IMR-90 (cell line): ENCODE measurements at regions not wholly inside any gene's neighbourhood (a gene's known extent, or its start where the extent isn't known, plus 50 kb on each side); places are given as distances from the start of the nearest gene placed in this dataset.

Experiments used
- ATAC-seq: fragments of 200-7000 bp; cut with Tn5 transposase; 2 replicates; pipeline ENCODE4 v1.9.1; 2020; ENCODE audit warnings: low read depth, mild to moderate bottlenecking, moderate library complexity
- BruUV-seq: library from RNA; stranded (reverse); fragments of 400-500 nt; replicated peaks from 2 replicates; lab custom pipeline; 2021; lab: Mats Ljungman, UMichigan
- CTCF ChIA-PET: fragments of 300-600 bp; formaldehyde crosslinking; extraction: SDS; loops from one replicate; lab custom pipeline; 2021; ENCODE audit warnings: antibody characterized with exemption; lab: Yijun Ruan, JAX
- POLR2A ChIA-PET: fragments of 300-600 bp; sonication (Branson Sonifier 250); formaldehyde crosslinking; loops from one replicate; lab custom pipeline; 2022; ENCODE audit warnings: antibody characterized with exemption; ENCODE audit not compliant: unreplicated experiment; lab: Charles Lee
- DNase-seq: peaks from one replicate; pipeline ENCODE4 v3.0.0; 2013
- H2AFZ ChIP-seq: replicated peaks from 2 replicates; pipeline ENCODE3; 2013; ENCODE audit warnings: low read length, mild to moderate bottlenecking; ENCODE audit not compliant: poor library complexity
- H2AK5ac ChIP-seq: 2 replicates; pipeline ENCODE4 v1.6.1; 2013; ENCODE audit warnings: low read depth, low read length, inconsistent platforms
- H2AK9ac ChIP-seq: replicated peaks from 2 replicates; pipeline ENCODE3; 2013; ENCODE audit warnings: mild to moderate bottlenecking, low read depth, low read length, moderate library complexity; ENCODE audit not compliant: poor library complexity
- H2BK120ac ChIP-seq: 2 replicates; pipeline ENCODE4 v1.6.1; 2013; ENCODE audit warnings: low read depth, low read length, inconsistent platforms
- H2BK15ac ChIP-seq: 3 replicates; pipeline ENCODE4 v1.6.1; 2013; ENCODE audit warnings: low read depth, low read length, inconsistent platforms
- H2BK20ac ChIP-seq: 2 replicates; pipeline ENCODE4 v1.6.1; 2013; ENCODE audit warnings: low read depth, mild to moderate bottlenecking, inconsistent platforms, low read length, moderate library complexity
- H2BK5ac ChIP-seq: 2 replicates; pipeline ENCODE4 v1.6.1; 2013; ENCODE audit warnings: mild to moderate bottlenecking, low read depth, low read length, inconsistent platforms; ENCODE audit not compliant: poor library complexity, severe bottlenecking
- H3K14ac ChIP-seq: replicated peaks from 2 replicates; pipeline ENCODE4 v1.6.1; 2013; ENCODE audit warnings: low read depth, low read length, inconsistent platforms
- H3K18ac ChIP-seq: 2 replicates; pipeline ENCODE4 v1.6.1; 2013; ENCODE audit warnings: low read depth, low read length, control low read depth
- H3K23ac ChIP-seq: 2 replicates; pipeline ENCODE4 v1.6.1; 2013; ENCODE audit warnings: low read depth, low read length, inconsistent platforms
- H3K27ac ChIP-seq: 2 replicates; pipeline ENCODE4 v1.5.1; 2013; ENCODE audit warnings: mild to moderate bottlenecking, control low read depth, low read length; ENCODE audit not compliant: insufficient read depth
- H3K27me3 ChIP-seq: 2 replicates; pipeline ENCODE4 v1.6.1; 2013; ENCODE audit warnings: low read length; ENCODE audit not compliant: control insufficient read depth, insufficient read depth
- H3K36me3 ChIP-seq: 2 replicates; pipeline ENCODE4 v1.6.1; 2013; ENCODE audit warnings: low read length, mixed read lengths; ENCODE audit not compliant: control insufficient read depth, insufficient read depth
- H3K4ac ChIP-seq: 2 replicates; pipeline ENCODE4 v1.6.1; 2013; ENCODE audit warnings: low read depth, low read length, inconsistent platforms
- H3K4me1 ChIP-seq: 2 replicates; pipeline ENCODE4 v1.6.1; 2013; ENCODE audit warnings: low read length, mixed read lengths; ENCODE audit not compliant: control insufficient read depth, insufficient read depth
- H3K4me2 ChIP-seq: 2 replicates; pipeline ENCODE4 v1.6.1; 2013; ENCODE audit warnings: low read depth, mild to moderate bottlenecking, control low read depth, low read length, moderate library complexity
- H3K4me3 ChIP-seq: 2 replicates; pipeline ENCODE4 v1.5.1; 2013; ENCODE audit warnings: low read depth, mild to moderate bottlenecking, control low read depth, low read length, moderate library complexity; ENCODE audit not compliant: insufficient read depth
- H3K56ac ChIP-seq: 2 replicates; pipeline ENCODE4 v1.6.1; 2013; ENCODE audit warnings: low read length, inconsistent platforms; ENCODE audit not compliant: insufficient read depth; ENCODE audit errors: extremely low read depth
- H3K79me1 ChIP-seq, 2 experiments: 2 replicates each; pipeline ENCODE4 v1.6.1; 2013; ENCODE audit warnings: low read length in 2 of 2, inconsistent platforms in 1 of 2, low read depth in 1 of 2
- H3K9ac ChIP-seq: 2 replicates; pipeline ENCODE4 v1.6.1; 2013; ENCODE audit warnings: low read depth, low read length, control low read depth
- H3K9me1 ChIP-seq: 2 replicates; pipeline ENCODE4 v1.6.1; 2013; ENCODE audit warnings: low read length, inconsistent platforms; ENCODE audit not compliant: insufficient read depth
- H3K9me3 ChIP-seq: 2 replicates; pipeline ENCODE4 v1.6.1; 2013; ENCODE audit warnings: low read length; ENCODE audit not compliant: control insufficient read depth, insufficient read depth
- H4K20me1 ChIP-seq: 2 replicates; pipeline ENCODE4 v1.6.1; 2013; ENCODE audit warnings: low read length, inconsistent platforms; ENCODE audit not compliant: insufficient read depth
- H4K5ac ChIP-seq: 2 replicates; pipeline ENCODE4 v1.6.1; 2013; ENCODE audit warnings: mild to moderate bottlenecking, low read depth, low read length, control low read depth
- H4K8ac ChIP-seq, 2 experiments: 2 replicates each; pipeline ENCODE4 v1.6.1; 2013; ENCODE audit warnings: low read depth in 2 of 2, low read length in 2 of 2, control low read depth in 1 of 2, inconsistent platforms in 1 of 2
- H4K91ac ChIP-seq: 2 replicates; pipeline ENCODE4 v1.6.1; 2013; ENCODE audit warnings: low read depth, low read length, inconsistent platforms; ENCODE audit not compliant: insufficient read depth
- BHLHE40 ChIP-seq: fragments of 150-350 bp; IDR thresholded peaks from 2 replicates; pipeline ENCODE4 v1.6.1; 2016; ENCODE audit warnings: mild to moderate bottlenecking, low read depth, low read length
- CHD1 ChIP-seq: IDR thresholded peaks from 2 replicates; pipeline ENCODE4 v1.6.1; 2012; ENCODE audit warnings: low read depth, low read length, improper control_type of control experiment
- MAFK ChIP-seq: IDR thresholded peaks from 2 replicates; pipeline ENCODE4 v1.6.1; 2012; ENCODE audit warnings: low read depth, low read length, improper control_type of control experiment
- MAZ ChIP-seq: IDR thresholded peaks from 2 replicates; pipeline ENCODE4 v1.6.1; 2012; ENCODE audit warnings: low read depth, mild to moderate bottlenecking, low read length, improper control_type of control experiment, moderate library complexity, borderline replicate concordance
- MXI1 ChIP-seq: IDR thresholded peaks from 2 replicates; pipeline ENCODE4 v1.6.1; 2012; ENCODE audit warnings: low read depth, mild to moderate bottlenecking, low read length, moderate library complexity, borderline replicate concordance
- NFE2L2 ChIP-seq: fragments of 150-350 bp; IDR thresholded peaks from 2 replicates; pipeline ENCODE4 v1.6.1; 2016; ENCODE audit warnings: low read depth, mild to moderate bottlenecking, low read length
- POLR2A ChIP-seq: IDR thresholded peaks from 2 replicates; pipeline ENCODE4 v1.6.1; 2012; ENCODE audit warnings: mild to moderate bottlenecking, low read depth, low read length
- RAD21 ChIP-seq: IDR thresholded peaks from 2 replicates; pipeline ENCODE4 v1.6.1; 2012; ENCODE audit warnings: low read length, improper control_type of control experiment
- RFX5 ChIP-seq: IDR thresholded peaks from 2 replicates; pipeline ENCODE4 v1.8.0; 2012; ENCODE audit warnings: low read depth, mild to moderate bottlenecking, low read length, moderate library complexity
- WGBS, 2 experiments: methylation state at CpG; one replicate each; pipeline versions ENCODE4 v1.1.5 to v1.1.7; 2013; ENCODE audit warnings: missing lambda C conversion rate in 2 of 2; ENCODE audit not compliant: insufficient read length in 1 of 2; ENCODE audit errors: extremely low coverage in 2 of 2; 5-methylcytosine and 5-hydroxymethylcytosine counted together
- dilution Hi-C: fragments of 300-500 bp; cut with HindIII; formaldehyde crosslinking; loops from one replicate; pipeline ENCODE4 v1.14.3; 2018; ENCODE audit warnings: low sequenced_read_pairs; ENCODE audit not compliant: unreplicated experiment
- in situ Hi-C: fragments of 300-500 bp; cut with MboI; formaldehyde crosslinking; loops from 3 replicates; pipeline ENCODE4 v1.14.3; 2019; ENCODE audit warnings: low sequenced_read_pairs, inconsistent platforms, mixed read lengths
- intact Hi-C: fragments of 100-400 bp; cut with micrococcal nuclease; formaldehyde crosslinking; loops from 2 replicates; pipeline ENCODE4 v1.10.0; 2022
- TF ChIP-seq, protein P1 (sequence below): fragments of 150-350 bp; IDR thresholded peaks from 2 replicates; pipeline ENCODE4 v1.6.1; 2016; ENCODE audit warnings: low read depth, mild to moderate bottlenecking, low read length, moderate library complexity, borderline replicate concordance
- TF ChIP-seq, protein P2 (sequence below): fragments of 150-350 bp; IDR thresholded peaks from 2 replicates; pipeline ENCODE4 v1.6.1; 2017; ENCODE audit warnings: mild to moderate bottlenecking, antibody characterized with exemption, low read length, low read depth

DNA sequence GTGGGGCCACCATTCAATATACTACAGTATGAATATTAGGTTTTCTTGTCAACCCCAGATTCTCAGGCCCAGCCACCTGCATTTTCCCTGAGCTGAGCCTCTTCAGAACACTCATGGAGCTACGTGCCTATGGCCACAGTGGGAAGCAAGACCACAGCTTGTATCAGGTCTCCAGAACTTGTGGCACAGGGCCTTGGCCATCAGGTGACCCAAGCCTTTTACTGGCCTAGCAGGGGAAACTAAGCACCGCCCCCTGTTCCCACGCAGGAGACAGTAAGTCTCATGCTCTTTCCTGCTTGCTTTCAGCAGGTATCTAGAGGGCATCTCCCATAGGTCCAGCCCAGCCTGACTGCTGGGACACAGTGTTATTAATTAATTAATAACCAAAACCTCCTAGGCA is 138.4 kb upstream of the MAMLD1 start:
- H2AK9ac ChIP-seq, result no peak overlapping the region
- no peaks in the 10 kb centered on the region for H3K9me3 ChIP-seq
- WGBS, 2 experiments, result 80% methylated on average over 1 of the region's 3 CpGs; no CpG with 5 or more reads in 1 of the 2 experiments
- no peak for TF ChIP-seq MAZ
- TF ChIP-seq MAFK, result no peak
- TF ChIP-seq POLR2A, result no peak
- TF ChIP-seq, protein P1, sequence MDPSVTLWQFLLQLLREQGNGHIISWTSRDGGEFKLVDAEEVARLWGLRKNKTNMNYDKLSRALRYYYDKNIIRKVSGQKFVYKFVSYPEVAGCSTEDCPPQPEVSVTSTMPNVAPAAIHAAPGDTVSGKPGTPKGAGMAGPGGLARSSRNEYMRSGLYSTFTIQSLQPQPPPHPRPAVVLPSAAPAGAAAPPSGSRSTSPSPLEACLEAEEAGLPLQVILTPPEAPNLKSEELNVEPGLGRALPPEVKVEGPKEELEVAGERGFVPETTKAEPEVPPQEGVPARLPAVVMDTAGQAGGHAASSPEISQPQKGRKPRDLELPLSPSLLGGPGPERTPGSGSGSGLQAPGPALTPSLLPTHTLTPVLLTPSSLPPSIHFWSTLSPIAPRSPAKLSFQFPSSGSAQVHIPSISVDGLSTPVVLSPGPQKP, result no peak
- no peak for TF ChIP-seq MXI1
- TF ChIP-seq, protein P2, sequence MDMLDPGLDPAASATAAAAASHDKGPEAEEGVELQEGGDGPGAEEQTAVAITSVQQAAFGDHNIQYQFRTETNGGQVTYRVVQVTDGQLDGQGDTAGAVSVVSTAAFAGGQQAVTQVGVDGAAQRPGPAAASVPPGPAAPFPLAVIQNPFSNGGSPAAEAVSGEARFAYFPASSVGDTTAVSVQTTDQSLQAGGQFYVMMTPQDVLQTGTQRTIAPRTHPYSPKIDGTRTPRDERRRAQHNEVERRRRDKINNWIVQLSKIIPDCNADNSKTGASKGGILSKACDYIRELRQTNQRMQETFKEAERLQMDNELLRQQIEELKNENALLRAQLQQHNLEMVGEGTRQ, result no peak
- no peak for TF ChIP-seq CHD1
- TF ChIP-seq RFX5, result no peak
- TF ChIP-seq NFE2L2, result no peak
- no peak for TF ChIP-seq RAD21
- TF ChIP-seq BHLHE40, result no peak
- no peaks in the 10 kb centered on the region; the same call in 1 of the 2 replicates for H3K9me1 ChIP-seq
- H3K27me3 ChIP-seq, result peaks cover 9% of the 10 kb centered on the region
- H4K8ac ChIP-seq, result no peak overlapping the region
- H3K23ac ChIP-seq, result no peak overlapping the region
- H3K4me3 ChIP-seq, result no peak overlapping the region
- no peak overlapping the region for H4K5ac ChIP-seq
- no peak overlapping the region for H2BK120ac ChIP-seq
- ATAC-seq (no peak), DNase-seq (no peak)
- BruUV-seq, result no TSS peak
- no peaks in the 10 kb centered on the region for H4K20me1 ChIP-seq
- intact Hi-C loops (no loop called here), in situ Hi-C loops (no loop called here), dilution Hi-C loops (no loop called here)
- no peak overlapping the region for H2BK15ac ChIP-seq
- POLR2A ChIA-PET, result no interaction called here
- H3K9ac ChIP-seq, result no peak overlapping the region
- H3K4ac ChIP-seq, result no peak overlapping the region
- no peak overlapping the region for H2BK20ac ChIP-seq
- H2BK5ac ChIP-seq, result no peak overlapping the region
- H3K36me3 ChIP-seq, result no peaks in the 10 kb centered on the region
- no peak overlapping the region for H3K27ac ChIP-seq
- no peak overlapping the region for H4K91ac ChIP-seq
- H2AK5ac ChIP-seq, result no peak overlapping the region
- H3K4me2 ChIP-seq, result no peak overlapping the region
- CTCF ChIA-PET, result no interaction called here
- H3K18ac ChIP-seq, result no peak overlapping the region
- H2AFZ ChIP-seq, result no peak overlapping the region
- H3K79me1 ChIP-seq, result no peaks in the 10 kb centered on the region
- no peaks in the 10 kb centered on the region; the same call in 1 of the 2 replicates for H3K4me1 ChIP-seq
- no peak overlapping the region for H3K56ac ChIP-seq
- no peak overlapping the region for H3K14ac ChIP-seq
